GM12864 (cell line): ENCODE measurements at regions not wholly inside any gene's neighbourhood (a gene's known extent, or its start where the extent isn't known, plus 50 kb on each side); places are given as distances from the start of the nearest gene placed in this dataset.

ENCODE experiments used
- DNase-seq: peaks from one replicate; pipeline ENCODE4 v3.0.0-alpha.2; 2011; ENCODE audit warnings: low read depth
- H3K4me3 ChIP-seq: 2 replicates; pipeline ENCODE4 v1.5.1; 2011; ENCODE audit warnings: mild to moderate bottlenecking, low read depth, low read length, control low read depth
- CTCF ChIP-seq: IDR thresholded peaks from 2 replicates; pipeline ENCODE4 v1.5.1; 2011; ENCODE audit warnings: low read depth, mild to moderate bottlenecking, moderate library complexity, low read length, control low read depth, inconsistent platforms; ENCODE audit errors: missing control alignments

- DNase-seq: no peak
- TF ChIP-seq CTCF: no peak
- no peak overlapping the region for H3K4me3 ChIP-seq
Observed at GRCh38 chr22:34886391-34886790, 179.6 kb upstream of the ISX start.

DNA sequence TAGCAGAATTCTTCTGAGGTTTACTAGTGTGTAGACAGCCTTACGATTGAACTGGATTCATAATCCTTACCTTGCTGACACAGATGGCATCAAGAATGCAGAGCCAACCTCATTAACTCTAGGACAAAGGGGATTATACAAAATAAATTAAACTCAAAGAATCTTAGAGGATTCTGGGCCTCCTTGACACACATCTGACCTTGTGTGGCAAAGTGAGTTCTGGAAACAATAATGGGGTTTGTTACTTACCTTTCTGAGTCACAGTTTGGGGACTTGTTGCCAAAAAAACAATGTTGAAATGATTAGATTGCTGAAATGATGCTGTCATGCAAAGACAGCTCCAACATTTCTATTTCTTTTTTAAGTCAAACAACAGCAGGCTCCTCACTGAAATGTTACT lies 179.1 kb upstream of the ISX start:
- TF ChIP-seq CTCF: no peak
- no peak for DNase-seq
- no peak overlapping the region for H3K4me3 ChIP-seq

- DNase-seq: no peak
- H3K4me3 ChIP-seq: no peak overlapping the region
- no peak for TF ChIP-seq CTCF
Observed at GRCh38 chr22:34897126-34897525, 168.8 kb upstream of the ISX start.

- no peak for DNase-seq
- TF ChIP-seq CTCF: no peak
- H3K4me3 ChIP-seq: no peak overlapping the region
Observed at GRCh38 chr22:34902335-34902734, 163.6 kb upstream of the ISX start.

DNA sequence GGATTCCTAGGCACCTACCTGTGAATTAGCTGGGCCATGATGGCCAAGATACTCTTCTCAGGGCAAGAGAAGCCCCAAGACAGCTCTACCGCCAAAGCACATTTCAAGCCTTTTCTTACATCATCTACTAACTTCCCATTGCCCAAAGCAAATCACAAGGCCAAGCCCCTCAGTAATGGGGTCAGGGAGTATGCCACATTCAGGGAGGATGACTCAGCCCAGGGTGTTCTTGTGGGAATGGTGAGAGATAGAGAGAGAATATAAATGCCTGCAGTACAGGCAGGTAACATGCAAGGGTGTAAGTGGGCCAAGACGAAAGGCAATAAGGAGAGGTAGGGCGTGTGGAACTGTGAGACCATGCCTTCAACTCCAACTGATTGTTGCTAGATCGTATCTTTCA lies 162.5 kb upstream of the ISX start:
- H3K4me3 ChIP-seq: no peak overlapping the region
- TF ChIP-seq CTCF: no peak
- no peak for DNase-seq

DNA sequence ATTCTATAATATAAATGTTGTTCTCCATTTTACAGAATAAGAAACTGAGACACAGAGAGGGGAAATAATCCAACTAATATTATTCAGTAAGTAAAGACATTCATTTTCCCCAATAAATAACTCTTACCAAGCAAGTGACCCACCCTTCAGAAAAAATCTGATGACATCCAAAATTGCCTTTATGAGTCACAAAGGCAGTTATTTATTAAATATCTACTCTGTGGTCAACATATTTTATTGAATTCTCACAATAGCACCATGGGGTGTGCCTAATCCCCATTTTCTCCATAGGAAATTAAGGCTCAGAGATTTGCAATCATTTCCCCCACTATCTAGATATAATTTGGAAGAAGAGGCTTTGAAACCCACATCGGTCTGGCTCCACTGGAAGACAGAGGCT lies 161.5 kb upstream of the ISX start:
- no peak overlapping the region for H3K4me3 ChIP-seq
- no peak for DNase-seq
- no peak for TF ChIP-seq CTCF

- no peak for TF ChIP-seq CTCF
- no peak for DNase-seq
- H3K4me3 ChIP-seq: no peak overlapping the region
Observed at GRCh38 chr22:34913826-34914225, 152.1 kb upstream of the ISX start.
